HG02623 (cell line): ENCODE measurements at regions not wholly inside any gene's neighbourhood (a gene's known extent, or its start where the extent isn't known, plus 50 kb on each side); places are given as distances from the start of the nearest gene placed in this dataset.
A peak's percentile ranks its signal among the peaks of the same experiment; 100 is the strongest.

Experiments used
- ATAC-seq: cut with Tn5 transposase; IDR thresholded peaks from one replicate; pipeline ENCODE4 v1.9.1; 2021; ENCODE audit warnings: moderate library complexity; ENCODE audit not compliant: unreplicated experiment

DNA sequence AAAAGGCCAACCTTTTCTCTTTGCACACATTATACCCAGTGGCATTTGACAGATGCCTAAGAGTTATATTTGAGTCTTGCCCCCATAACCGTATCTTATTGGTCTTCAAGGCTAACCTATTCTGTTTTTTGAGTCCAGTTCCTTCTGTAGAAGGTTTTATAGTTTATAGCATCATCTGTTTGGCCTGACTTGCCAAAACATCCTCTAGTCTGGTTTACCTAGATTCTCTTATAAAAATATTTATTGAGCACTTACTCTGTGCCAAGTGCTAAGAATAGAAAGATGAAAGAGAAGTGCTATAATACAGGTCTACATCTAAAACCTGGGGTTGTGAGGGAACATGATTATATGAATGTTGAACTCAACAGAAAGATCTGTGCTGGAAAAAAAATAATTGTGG, 55.9 kb upstream of the PIP4K2A start:
- no peak for ATAC-seq

DNA sequence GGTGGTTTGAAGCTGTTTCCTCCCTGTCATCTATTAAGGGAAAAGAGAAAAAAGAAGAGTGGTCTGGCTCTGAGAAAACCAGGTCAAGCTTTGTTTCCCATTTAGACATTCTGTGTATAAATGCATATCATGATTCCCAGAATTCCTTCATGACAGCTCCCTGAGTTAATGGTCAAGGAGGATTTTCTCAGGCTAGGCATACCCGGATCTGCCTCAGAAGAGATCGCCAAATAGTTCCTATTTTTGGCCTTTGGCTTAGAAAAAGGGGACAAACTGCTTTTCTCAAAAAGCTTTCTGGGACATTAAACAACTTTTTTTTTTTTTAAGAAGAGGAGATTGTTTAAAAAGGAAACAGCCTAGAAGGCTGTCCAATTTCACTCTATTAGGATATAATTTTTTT, 53.5 kb upstream of the PIP4K2A start:
- no peak for ATAC-seq

GRCh38 chr10:22766693-22767092, 52.3 kb upstream of the PIP4K2A start:
- no peak for ATAC-seq

- ATAC-seq: peak; percentile 73
Observed at GRCh38 chr10:22765660-22766547, 51.5 kb upstream of the PIP4K2A start.

GRCh38 chr10:22764639-22765038, 50.3 kb upstream of the PIP4K2A start:
- no peak for ATAC-seq
